ENCODE measurements at regions not wholly inside any gene's neighbourhood (a gene's known extent, or its start where the extent isn't known, plus 50 kb on each side); places are given as distances from the start of the nearest gene placed in this dataset.

DNA sequence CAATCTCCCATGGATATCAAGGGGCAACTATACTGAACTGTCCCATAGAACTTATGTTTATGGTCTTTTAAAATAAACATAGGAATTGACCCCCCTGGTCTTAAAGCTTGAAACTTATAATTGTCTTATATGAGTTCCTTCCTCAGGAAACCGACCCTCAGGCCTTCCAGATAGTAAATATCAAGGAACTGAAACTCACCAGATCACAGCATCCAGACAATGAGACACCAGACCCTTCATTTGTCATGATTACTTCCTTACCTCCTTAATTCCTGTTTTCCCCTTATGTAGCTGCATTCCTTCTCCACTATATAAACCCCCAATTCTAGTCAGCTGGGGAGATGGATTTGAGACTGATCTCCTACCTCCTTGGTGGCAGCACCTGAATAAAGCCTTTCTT is 94.8 kb upstream of the GRPR start:
- TF ChIP-seq, protein P1, sequence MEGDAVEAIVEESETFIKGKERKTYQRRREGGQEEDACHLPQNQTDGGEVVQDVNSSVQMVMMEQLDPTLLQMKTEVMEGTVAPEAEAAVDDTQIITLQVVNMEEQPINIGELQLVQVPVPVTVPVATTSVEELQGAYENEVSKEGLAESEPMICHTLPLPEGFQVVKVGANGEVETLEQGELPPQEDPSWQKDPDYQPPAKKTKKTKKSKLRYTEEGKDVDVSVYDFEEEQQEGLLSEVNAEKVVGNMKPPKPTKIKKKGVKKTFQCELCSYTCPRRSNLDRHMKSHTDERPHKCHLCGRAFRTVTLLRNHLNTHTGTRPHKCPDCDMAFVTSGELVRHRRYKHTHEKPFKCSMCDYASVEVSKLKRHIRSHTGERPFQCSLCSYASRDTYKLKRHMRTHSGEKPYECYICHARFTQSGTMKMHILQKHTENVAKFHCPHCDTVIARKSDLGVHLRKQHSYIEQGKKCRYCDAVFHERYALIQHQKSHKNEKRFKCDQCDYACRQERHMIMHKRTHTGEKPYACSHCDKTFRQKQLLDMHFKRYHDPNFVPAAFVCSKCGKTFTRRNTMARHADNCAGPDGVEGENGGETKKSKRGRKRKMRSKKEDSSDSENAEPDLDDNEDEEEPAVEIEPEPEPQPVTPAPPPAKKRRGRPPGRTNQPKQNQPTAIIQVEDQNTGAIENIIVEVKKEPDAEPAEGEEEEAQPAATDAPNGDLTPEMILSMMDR (IDR thresholded peaks at IDR 0.05; ENCODE audit: low read length), result no peak
- TF ChIP-seq EZH2 (IDR thresholded peaks at IDR 0.05; ENCODE audit: borderline replicate concordance, low read length), result no peak
